Uterus (tissue), 3 donors: ENCODE measurements at regions not wholly inside any gene's neighbourhood (a gene's known extent, or its start where the extent isn't known, plus 50 kb on each side); places are given as distances from the start of the nearest gene placed in this dataset.
"Not testable (repeated sequence)": the region's sequence is repeated elsewhere in the genome, so short reads cannot be mapped to it uniquely, and the experiment has no call there.

Experiments
- DNase-seq, 2 donors: peaks; one replicate each; pipeline ENCODE4 v3.0.0-alpha.2; 2019 to 2020
- H3K27ac ChIP-seq, 2 donors: fragments of 200-600 bp; sonication (generic); 1 replicate in 1 of 2; 2 replicates in 1 of 2; pipeline ENCODE4 v1.5.1; 2016 to 2018
- H3K27me3 ChIP-seq, 2 donors: fragments of 200-600 bp; sonication (generic); one replicate each; pipeline ENCODE4 v1.5.1; 2018 to 2019; ENCODE audit warnings: control low read depth in 1 of 2
- H3K36me3 ChIP-seq, 2 donors: fragments of 200-600 bp; sonication (generic); one replicate each; pipeline ENCODE4 v1.5.1; 2019; ENCODE audit warnings: control low read depth in 1 of 2
- H3K4me1 ChIP-seq, 2 donors: fragments of 200-600 bp; sonication (generic); one replicate each; pipeline ENCODE4 v1.5.1; 2018 to 2019; ENCODE audit warnings: control low read depth in 1 of 2
- H3K4me3 ChIP-seq, 2 donors: fragments of 200-600 bp; sonication (generic); 1 replicate in 1 of 2; 2 replicates in 1 of 2; pipeline ENCODE4 v1.5.1; 2018 to 2019; ENCODE audit warnings: mild to moderate bottlenecking in 1 of 2
- H3K9me3 ChIP-seq, 2 donors: fragments of 200-600 bp; sonication (generic); one replicate each; pipeline ENCODE4 v1.5.1; 2019; ENCODE audit warnings: control low read depth in 1 of 2
- CTCF ChIP-seq, 4 experiments: fragments of 200-600 bp in 2 of 4; fragments of 450-650 bp in 2 of 4; sonication (generic) in 2 of 4; IDR thresholded peaks; one replicate each; pipeline ENCODE4 v1.5.1; 2016 to 2019; ENCODE audit warnings: antibody characterized with exemption in 4 of 4, mild to moderate bottlenecking in 2 of 4, moderate library complexity in 1 of 4
- POLR2A ChIP-seq, 2 donors: fragments of 450-650 bp; IDR thresholded peaks; one replicate each; pipeline ENCODE4 v1.6.1; 2016; ENCODE audit warnings: antibody characterized with exemption in 2 of 2, mild to moderate bottlenecking in 1 of 2, moderate library complexity in 1 of 2
- intact Hi-C: fragments of 100-400 bp; cut with DNase I; formaldehyde crosslinking; loops from one replicate; pipeline ENCODE4 v1.15.1; 2023; ENCODE audit warnings: low total_unique reads
- donor health status: DM: yes; HTN: yes; CAD: no.

GRCh38 chr5:1959231-1959630 is 76.5 kb upstream of the IRX4 start:
- no peak for TF ChIP-seq CTCF (IDR thresholded peaks at IDR 0.05)
- no peak for TF ChIP-seq POLR2A (IDR thresholded peaks at IDR 0.05)
- Histone ChIP-seq H3K9me3 (no peaks in the 10 kb centered on the region), H3K4me1 (no peaks in the 10 kb centered on the region), H3K27me3 (no peaks in the 10 kb centered on the region), H3K4me3 (no peak overlapping the region), H3K36me3 (no peaks in the 10 kb centered on the region), H3K27ac (no peak overlapping the region)
- intact Hi-C loops, result no loop called here
- DNase-seq, result no peak

- no peaks in the 10 kb centered on the region for H3K9me3 ChIP-seq
- H3K4me3 ChIP-seq, result no peak overlapping the region
- no peaks in the 10 kb centered on the region for H3K4me1 ChIP-seq
- no peak for DNase-seq
- H3K27ac ChIP-seq, result no peak overlapping the region
- intact Hi-C loops, result no loop called here
- no peak for TF ChIP-seq CTCF (IDR thresholded peaks at IDR 0.05)
- no peak for TF ChIP-seq POLR2A (IDR thresholded peaks at IDR 0.05)
- no peaks in the 10 kb centered on the region for H3K36me3 ChIP-seq
- no peaks in the 10 kb centered on the region for H3K27me3 ChIP-seq
Measured at GRCh38 chr5:1958211-1959010, 75.7 kb upstream of the IRX4 start.

- no peaks in the 10 kb centered on the region for H3K36me3 ChIP-seq
- H3K4me3 ChIP-seq, result no peak overlapping the region
- no peak overlapping the region for H3K27ac ChIP-seq
- no peak for TF ChIP-seq CTCF (IDR thresholded peaks at IDR 0.05)
- TF ChIP-seq POLR2A (IDR thresholded peaks at IDR 0.05), result no peak
- DNase-seq, result no peak
- intact Hi-C loops, result no loop called here
- no peaks in the 10 kb centered on the region for H3K27me3 ChIP-seq
- H3K9me3 ChIP-seq, result no peaks in the 10 kb centered on the region
- H3K4me1 ChIP-seq, result no peaks in the 10 kb centered on the region
Measured at GRCh38 chr5:1955586-1955985, 72.9 kb upstream of the IRX4 start.

- DNase-seq, H3K36me3 ChIP-seq, H3K9me3 ChIP-seq, intact Hi-C loops, H3K4me3 ChIP-seq, H3K27ac ChIP-seq, H3K4me1 ChIP-seq, H3K27me3 ChIP-seq: not testable (repeated sequence)
Measured at GRCh38 chr5:1953710-1954109, 71.0 kb upstream of the IRX4 start.

GRCh38 chr5:1952444-1953099 is 69.8 kb upstream of the IRX4 start:
- H3K4me3 ChIP-seq, result no peak overlapping the region
- no peaks in the 10 kb centered on the region for H3K9me3 ChIP-seq
- H3K36me3 ChIP-seq, result no peaks in the 10 kb centered on the region
- intact Hi-C loops, result no loop called here
- TF ChIP-seq CTCF (IDR thresholded peaks at IDR 0.05), result no peak
- no peak for TF ChIP-seq POLR2A (IDR thresholded peaks at IDR 0.05)
- no peaks in the 10 kb centered on the region for H3K27me3 ChIP-seq
- H3K27ac ChIP-seq, result no peak overlapping the region
- no peaks in the 10 kb centered on the region for H3K4me1 ChIP-seq
- DNase-seq, result no peak
